ENCODE measurements at regions not wholly inside any gene's neighbourhood (a gene's known extent, or its start where the extent isn't known, plus 50 kb on each side); places are given as distances from the start of the nearest gene placed in this dataset.

GRCh38 chrX:39214387-39215126 lies 413.3 kb downstream of the MID1IP1 start:
- Histone ChIP-seq H4K20me1 (replicated peaks; ENCODE audit: control insufficient read depth, insufficient read depth, low read length) (no peaks in the 10 kb centered on the region), H3K4me2 (ENCODE audit: insufficient read depth, low read length) (no peak overlapping the region), H3K9ac (ENCODE audit: insufficient read depth in 1 of 2, low read depth in 2 of 2, low read length in 2 of 2) (no peak overlapping the region), H3K9me1 (ENCODE audit: control insufficient read depth, insufficient read depth, low read length) (no peaks in the 10 kb centered on the region), H3K4me1 (replicated peaks in 1 of 2; ENCODE audit: control insufficient read depth in 2 of 2, insufficient read depth in 2 of 2, low read length in 2 of 2) (no peaks in the 10 kb centered on the region), H3K4me3 (no peak overlapping the region), H3K79me2 (ENCODE audit: control insufficient read depth, insufficient read depth, low read length) (no peaks in the 10 kb centered on the region), H3K36me3 (ENCODE audit: control insufficient read depth, insufficient read depth, low read length) (no peaks in the 10 kb centered on the region), H2AFZ (ENCODE audit: low read depth, low read length) (no peak overlapping the region), H3K9me3 (replicated peaks; ENCODE audit: control insufficient read depth, insufficient read depth, low read depth, low read length) (no peaks in the 10 kb centered on the region), H3K27me3 (ENCODE audit: control insufficient read depth in 2 of 2, insufficient read depth in 2 of 2, low read length in 2 of 2) (no peaks in the 10 kb centered on the region), H3K27ac (ENCODE audit: extremely low read depth, low read depth, low read length) (no peak overlapping the region)
- FAIRE-seq (no peak), DNase-seq (ENCODE audit: extremely low read depth in 1 of 4, low spot score in 3 of 4) (no peak), ATAC-seq (no peak)
- intact Hi-C loops (cut with micrococcal nuclease) (no loop called here), in situ Hi-C loops (cut with MboI) (no loop called here)
- 6% methylated on average over 3 of the region's 4 CpGs for WGBS (ENCODE audit: insufficient coverage, low coverage, missing lambda C conversion rate)
- TF ChIP-seq COPS2 (conservative IDR thresholded peaks at IDR 0.05) (no peak), SLC30A9 (CRISPR knock-in tag; IDR thresholded peaks at IDR 0.05) (no peak), ZNF24 (IDR thresholded peaks at IDR 0.05) (peak; percentile 59; the same call in 1 of the 2 replicates)
- CTCF ChIA-PET (ENCODE audit: low intra/inter-chr PET ratio), result no interaction called here
- no TSS peak for BruUV-seq (replicated peaks)
- POLR2A ChIA-PET, result no interaction called here

DNA sequence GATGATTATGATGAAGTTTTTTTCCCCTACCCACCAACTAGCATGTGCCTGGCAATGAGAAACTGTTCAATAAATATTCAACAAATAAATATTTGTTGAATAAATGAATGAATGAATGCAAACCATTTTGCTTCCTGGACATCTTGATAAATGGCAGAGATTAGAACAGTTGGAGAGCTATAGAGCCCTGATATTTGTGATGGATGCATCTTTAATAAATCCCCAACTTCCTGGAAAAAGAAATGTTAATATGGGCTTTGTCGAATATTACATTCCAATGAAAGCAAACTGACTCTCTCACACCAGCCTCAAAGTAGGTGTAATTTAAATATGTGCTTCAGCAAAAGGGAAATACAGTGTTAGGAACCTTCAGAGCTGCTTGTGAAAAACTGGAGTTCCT lies 419.7 kb downstream of the MID1IP1 start:
- Histone ChIP-seq H3K27me3 (ENCODE audit: control insufficient read depth in 2 of 2, insufficient read depth in 2 of 2, low read length in 2 of 2) (no peaks in the 10 kb centered on the region), H4K20me1 (replicated peaks; ENCODE audit: control insufficient read depth, insufficient read depth, low read length) (no peaks in the 10 kb centered on the region), H3K4me1 (replicated peaks in 1 of 2; ENCODE audit: control insufficient read depth in 2 of 2, insufficient read depth in 2 of 2, low read length in 2 of 2) (no peaks in the 10 kb centered on the region), H3K27ac (ENCODE audit: extremely low read depth, low read depth, low read length) (no peak overlapping the region), H3K4me3 (no peak overlapping the region), H3K9me3 (replicated peaks; ENCODE audit: control insufficient read depth, insufficient read depth, low read depth, low read length) (no peaks in the 10 kb centered on the region), H3K9ac (ENCODE audit: insufficient read depth in 1 of 2, low read depth in 2 of 2, low read length in 2 of 2) (no peak overlapping the region), H2AFZ (ENCODE audit: low read depth, low read length) (no peak overlapping the region), H3K4me2 (ENCODE audit: insufficient read depth, low read length) (no peak overlapping the region), H3K79me2 (ENCODE audit: control insufficient read depth, insufficient read depth, low read length) (no peaks in the 10 kb centered on the region), H3K9me1 (ENCODE audit: control insufficient read depth, insufficient read depth, low read length) (no peaks in the 10 kb centered on the region), H3K36me3 (ENCODE audit: control insufficient read depth, insufficient read depth, low read length) (no peaks in the 10 kb centered on the region)
- intact Hi-C loops (cut with micrococcal nuclease), result no loop called here
- no peak for DNase-seq (ENCODE audit: extremely low read depth in 1 of 4, low spot score in 3 of 4)
- BruUV-seq (replicated peaks), result no TSS peak
- TF ChIP-seq, protein P1, sequence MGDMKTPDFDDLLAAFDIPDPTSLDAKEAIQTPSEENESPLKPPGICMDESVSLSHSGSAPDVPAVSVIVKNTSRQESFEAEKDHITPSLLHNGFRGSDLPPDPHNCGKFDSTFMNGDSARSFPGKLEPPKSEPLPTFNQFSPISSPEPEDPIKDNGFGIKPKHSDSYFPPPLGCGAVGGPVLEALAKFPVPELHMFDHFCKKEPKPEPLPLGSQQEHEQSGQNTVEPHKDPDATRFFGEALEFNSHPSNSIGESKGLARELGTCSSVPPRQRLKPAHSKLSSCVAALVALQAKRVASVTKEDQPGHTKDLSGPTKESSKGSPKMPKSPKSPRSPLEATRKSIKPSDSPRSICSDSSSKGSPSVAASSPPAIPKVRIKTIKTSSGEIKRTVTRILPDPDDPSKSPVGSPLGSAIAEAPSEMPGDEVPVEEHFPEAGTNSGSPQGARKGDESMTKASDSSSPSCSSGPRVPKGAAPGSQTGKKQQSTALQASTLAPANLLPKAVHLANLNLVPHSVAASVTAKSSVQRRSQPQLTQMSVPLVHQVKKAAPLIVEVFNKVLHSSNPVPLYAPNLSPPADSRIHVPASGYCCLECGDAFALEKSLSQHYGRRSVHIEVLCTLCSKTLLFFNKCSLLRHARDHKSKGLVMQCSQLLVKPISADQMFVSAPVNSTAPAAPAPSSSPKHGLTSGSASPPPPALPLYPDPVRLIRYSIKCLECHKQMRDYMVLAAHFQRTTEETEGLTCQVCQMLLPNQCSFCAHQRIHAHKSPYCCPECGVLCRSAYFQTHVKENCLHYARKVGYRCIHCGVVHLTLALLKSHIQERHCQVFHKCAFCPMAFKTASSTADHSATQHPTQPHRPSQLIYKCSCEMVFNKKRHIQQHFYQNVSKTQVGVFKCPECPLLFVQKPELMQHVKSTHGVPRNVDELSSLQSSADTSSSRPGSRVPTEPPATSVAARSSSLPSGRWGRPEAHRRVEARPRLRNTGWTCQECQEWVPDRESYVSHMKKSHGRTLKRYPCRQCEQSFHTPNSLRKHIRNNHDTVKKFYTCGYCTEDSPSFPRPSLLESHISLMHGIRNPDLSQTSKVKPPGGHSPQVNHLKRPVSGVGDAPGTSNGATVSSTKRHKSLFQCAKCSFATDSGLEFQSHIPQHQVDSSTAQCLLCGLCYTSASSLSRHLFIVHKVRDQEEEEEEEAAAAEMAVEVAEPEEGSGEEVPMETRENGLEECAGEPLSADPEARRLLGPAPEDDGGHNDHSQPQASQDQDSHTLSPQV (IDR thresholded peaks at IDR 0.05), result no peak
- no peak for TF ChIP-seq SRSF3 (IDR thresholded peaks at IDR 0.05; ENCODE audit: insufficient read depth, low read length)
- no peak for TF ChIP-seq TRIM28 (IDR thresholded peaks at IDR 0.05)
- no peak for TF ChIP-seq POLR3A (IDR thresholded peaks at IDR 0.05; ENCODE audit: borderline replicate concordance, extremely low read depth, insufficient read depth, insufficient read length)
- TF ChIP-seq ERF (CRISPR knock-in tag; IDR thresholded peaks at IDR 0.05), result no peak
- no peak for TF ChIP-seq ZNF165 (CRISPR knock-in tag; IDR thresholded peaks at IDR 0.05; ENCODE audit: borderline replicate concordance)
- no peak for TF ChIP-seq ESRRA (IDR thresholded peaks at IDR 0.05; ENCODE audit: borderline replicate concordance, low read depth)
- no peak for TF ChIP-seq GTF2A2 (tag; IDR thresholded peaks at IDR 0.05)
- no peak for ATAC-seq
- WGBS (ENCODE audit: insufficient coverage, low coverage, missing lambda C conversion rate), result 0% methylated on average over 1 of the region's 1 CpG
- in situ Hi-C loops (cut with MboI), result no loop called here
- no peak for FAIRE-seq
- ChIA-PET POLR2A (no interaction called here), CTCF (ENCODE audit: low intra/inter-chr PET ratio) (no interaction called here)
